GM18861 (cell line): ENCODE measurements at regions not wholly inside any gene's neighbourhood (a gene's known extent, or its start where the extent isn't known, plus 50 kb on each side); places are given as distances from the start of the nearest gene placed in this dataset.
"Not testable (repeated sequence)": the region's sequence is repeated elsewhere in the genome, so short reads cannot be mapped to it uniquely, and the experiment has no call there.

Experiments used
- ATAC-seq: cut with Tn5 transposase; IDR thresholded peaks from one replicate; pipeline ENCODE4 v1.9.1; 2021; ENCODE audit not compliant: unreplicated experiment

GRCh38 chr9:100639854-100640253 is 62.0 kb downstream of the CAVIN4 start:
- ATAC-seq = no peak

- ATAC-seq = no peak
Measured at GRCh38 chr9:100640447-100641050, 62.7 kb downstream of the CAVIN4 start.

- no peak for ATAC-seq
Measured at GRCh38 chr9:100641166-100641565, 63.3 kb downstream of the CAVIN4 start.

- ATAC-seq = no peak
Measured at GRCh38 chr9:100652850-100653249, 75.0 kb downstream of the CAVIN4 start.

- no peak for ATAC-seq
Measured at GRCh38 chr9:100653643-100654334, 75.9 kb downstream of the CAVIN4 start.

GRCh38 chr9:100656851-100657250 is 79.0 kb downstream of the CAVIN4 start:
- not testable (repeated sequence) for ATAC-seq

GRCh38 chr9:100661668-100662067 is 83.8 kb downstream of the CAVIN4 start:
- no peak for ATAC-seq

- ATAC-seq = no peak
Measured at GRCh38 chr9:100662122-100662521, 84.2 kb downstream of the CAVIN4 start.

GRCh38 chr9:100667448-100667847 is 89.6 kb downstream of the CAVIN4 start:
- ATAC-seq = no peak

GRCh38 chr9:100668024-100668423 is 90.1 kb downstream of the CAVIN4 start:
- no peak for ATAC-seq

GRCh38 chr9:100669968-100670367 is 92.1 kb downstream of the CAVIN4 start:
- ATAC-seq = no peak

GRCh38 chr9:100670719-100671118 is 92.8 kb downstream of the CAVIN4 start:
- ATAC-seq = peak; percentile 82

GRCh38 chr9:100671898-100672297 is 94.0 kb downstream of the CAVIN4 start:
- no peak for ATAC-seq

- ATAC-seq = no peak
Measured at GRCh38 chr9:100673249-100673648, 95.4 kb downstream of the CAVIN4 start.

- no peak for ATAC-seq
Measured at GRCh38 chr9:100674419-100675122, 96.7 kb downstream of the CAVIN4 start.

- ATAC-seq = no peak
Measured at GRCh38 chr9:100679834-100680233, 102.0 kb downstream of the CAVIN4 start.

- ATAC-seq = no peak
Measured at GRCh38 chr9:100686420-100686819, 108.5 kb downstream of the CAVIN4 start.

- ATAC-seq = no peak
Measured at GRCh38 chr9:100689635-100690034, 111.8 kb downstream of the CAVIN4 start.

GRCh38 chr9:100690438-100690837 is 112.6 kb downstream of the CAVIN4 start:
- no peak for ATAC-seq

- ATAC-seq = no peak
Measured at GRCh38 chr9:100697339-100697738, 119.5 kb downstream of the CAVIN4 start.

GRCh38 chr9:100698945-100699344 is 121.1 kb downstream of the CAVIN4 start:
- ATAC-seq = no peak

GRCh38 chr9:100699668-100700067 is 121.8 kb downstream of the CAVIN4 start:
- ATAC-seq = no peak
